HUES48 (cell line): ENCODE measurements at regions not wholly inside any gene's neighbourhood (a gene's known extent, or its start where the extent isn't known, plus 50 kb on each side); places are given as distances from the start of the nearest gene placed in this dataset.

ENCODE experiments used
- H3K27ac ChIP-seq: one replicate; pipeline ENCODE4 v1.7.0; 2013; ENCODE audit warnings: low read depth, low read length, inconsistent platforms
- H3K27me3 ChIP-seq: 2 replicates; pipeline ENCODE4 v1.6.1; 2013; ENCODE audit warnings: mild to moderate bottlenecking, low read length; ENCODE audit not compliant: control insufficient read depth, insufficient read depth
- H3K36me3 ChIP-seq: 2 replicates; pipeline ENCODE4 v1.6.1; 2013; ENCODE audit warnings: low read length; ENCODE audit not compliant: control insufficient read depth, insufficient read depth
- H3K4me1 ChIP-seq: 2 replicates; pipeline ENCODE4 v1.6.1; 2013; ENCODE audit warnings: mild to moderate bottlenecking, low read length; ENCODE audit not compliant: control insufficient read depth, insufficient read depth
- H3K4me3 ChIP-seq: 2 replicates; pipeline ENCODE4 v1.5.1; 2013; ENCODE audit warnings: mild to moderate bottlenecking, low read depth, low read length
- H3K9ac ChIP-seq: 2 replicates; pipeline ENCODE4 v1.6.1; 2013; ENCODE audit warnings: mild to moderate bottlenecking, low read depth, low read length, moderate library complexity
- H3K9me3 ChIP-seq: 2 replicates; pipeline ENCODE4 v1.6.1; 2013; ENCODE audit warnings: low read length; ENCODE audit not compliant: control insufficient read depth, insufficient read depth

GRCh38 chr5:124873188-124873587 lies 126.7 kb upstream of the ZNF608 start:
- no peak overlapping the region for H3K9ac ChIP-seq
- no peaks in the 10 kb centered on the region for H3K27me3 ChIP-seq
- peaks cover 21% of the 10 kb centered on the region for H3K4me1 ChIP-seq
- H3K4me3 ChIP-seq: no peak overlapping the region
- H3K27ac ChIP-seq: no peak overlapping the region
- no peaks in the 10 kb centered on the region for H3K36me3 ChIP-seq
- H3K9me3 ChIP-seq: no peaks in the 10 kb centered on the region

- no peaks in the 10 kb centered on the region for H3K27me3 ChIP-seq
- H3K4me3 ChIP-seq: no peak overlapping the region
- H3K36me3 ChIP-seq: no peaks in the 10 kb centered on the region
- no peak overlapping the region for H3K27ac ChIP-seq
- peaks cover 21% of the 10 kb centered on the region for H3K4me1 ChIP-seq
- H3K9me3 ChIP-seq: no peaks in the 10 kb centered on the region
- no peak overlapping the region for H3K9ac ChIP-seq
These were observed 127.3 kb upstream of the ZNF608 start for GRCh38 chr5:124873713-124874112.

GRCh38 chr5:124876566-124876965 lies 130.1 kb upstream of the ZNF608 start:
- Histone ChIP-seq H3K27ac (no peak overlapping the region), H3K4me1 (peaks cover 21% of the 10 kb centered on the region), H3K4me3 (no peak overlapping the region), H3K9ac (no peak overlapping the region), H3K9me3 (no peaks in the 10 kb centered on the region), H3K27me3 (no peaks in the 10 kb centered on the region), H3K36me3 (no peaks in the 10 kb centered on the region)

GRCh38 chr5:124876983-124877382 lies 130.5 kb upstream of the ZNF608 start:
- H3K9me3 ChIP-seq: no peaks in the 10 kb centered on the region
- H3K9ac ChIP-seq: no peak overlapping the region
- H3K4me1 ChIP-seq: peaks cover 21% of the 10 kb centered on the region
- no peaks in the 10 kb centered on the region for H3K27me3 ChIP-seq
- no peaks in the 10 kb centered on the region for H3K36me3 ChIP-seq
- no peak overlapping the region for H3K27ac ChIP-seq
- no peak overlapping the region for H3K4me3 ChIP-seq

GRCh38 chr5:124877501-124878146 lies 131.2 kb upstream of the ZNF608 start:
- H3K4me1 ChIP-seq: peaks cover 21% of the 10 kb centered on the region
- no peaks in the 10 kb centered on the region for H3K9me3 ChIP-seq
- H3K4me3 ChIP-seq: no peak overlapping the region

GRCh38 chr5:124878583-124879342 lies 132.3 kb upstream of the ZNF608 start:
- no peak overlapping the region for H3K4me3 ChIP-seq
- H3K9me3 ChIP-seq: no peaks in the 10 kb centered on the region
- H3K36me3 ChIP-seq: no peaks in the 10 kb centered on the region
- H3K9ac ChIP-seq: no peak overlapping the region
- H3K4me1 ChIP-seq: peaks cover 20% of the 10 kb centered on the region
- no peaks in the 10 kb centered on the region for H3K27me3 ChIP-seq
- no peak overlapping the region for H3K27ac ChIP-seq

More at GRCh38 chr5:124877501-124878146, 131.2 kb upstream of the ZNF608 start:
- Histone ChIP-seq H3K9ac (no peak overlapping the region), H3K36me3 (no peaks in the 10 kb centered on the region), H3K27ac (no peak overlapping the region), H3K27me3 (no peaks in the 10 kb centered on the region)

- H3K9ac ChIP-seq: no peak overlapping the region
- no peaks in the 10 kb centered on the region for H3K36me3 ChIP-seq
- H3K27ac ChIP-seq: no peak overlapping the region
- peaks cover 5% of the 10 kb centered on the region; the same call in 1 of the 2 replicates for H3K9me3 ChIP-seq
- no peaks in the 10 kb centered on the region for H3K27me3 ChIP-seq
- H3K4me1 ChIP-seq: peaks cover 5% of the 10 kb centered on the region; the same call in 1 of the 2 replicates
- no peak overlapping the region for H3K4me3 ChIP-seq
These were observed 134.7 kb upstream of the ZNF608 start for GRCh38 chr5:124880903-124881697.

- no peak overlapping the region for H3K27ac ChIP-seq
- H3K4me1 ChIP-seq: peaks cover 19% of the 10 kb centered on the region
- H3K9me3 ChIP-seq: peaks cover 5% of the 10 kb centered on the region; the same call in 1 of the 2 replicates
- no peak overlapping the region for H3K9ac ChIP-seq
- H3K4me3 ChIP-seq: no peak overlapping the region
- H3K27me3 ChIP-seq: no peaks in the 10 kb centered on the region
- H3K36me3 ChIP-seq: no peaks in the 10 kb centered on the region
These were observed 137.2 kb upstream of the ZNF608 start for GRCh38 chr5:124883681-124884080.

GRCh38 chr5:124884114-124884513 lies 137.7 kb upstream of the ZNF608 start:
- Histone ChIP-seq H3K4me3 (no peak overlapping the region), H3K27ac (no peak overlapping the region), H3K4me1 (peaks cover 24% of the 10 kb centered on the region), H3K27me3 (no peaks in the 10 kb centered on the region), H3K36me3 (no peaks in the 10 kb centered on the region), H3K9me3 (peaks cover 5% of the 10 kb centered on the region; the same call in 1 of the 2 replicates), H3K9ac (no peak overlapping the region)

- peaks cover 33% of the 10 kb centered on the region for H3K4me1 ChIP-seq
- no peak overlapping the region for H3K9ac ChIP-seq
- no peak overlapping the region for H3K4me3 ChIP-seq
- no peaks in the 10 kb centered on the region for H3K27me3 ChIP-seq
- no peak overlapping the region for H3K27ac ChIP-seq
- no peaks in the 10 kb centered on the region for H3K36me3 ChIP-seq
- peaks cover 5% of the 10 kb centered on the region; the same call in 1 of the 2 replicates for H3K9me3 ChIP-seq
These were observed 139.1 kb upstream of the ZNF608 start for GRCh38 chr5:124885490-124885889.
